H1 (cell line): ENCODE measurements at regions not wholly inside any gene's neighbourhood (a gene's known extent, or its start where the extent isn't known, plus 50 kb on each side); places are given as distances from the start of the nearest gene placed in this dataset.

Experiments used
- CTCF ChIA-PET: fragments of 300-600 bp; sonication (Branson Sonifier 250); formaldehyde crosslinking; loops from one replicate; lab custom pipeline; 2021; ENCODE audit not compliant: partially characterized antibody; lab: Charles Lee
- POLR2A ChIA-PET: fragments of 300-600 bp; sonication (Branson Sonifier 250); formaldehyde crosslinking; loops from one replicate; lab custom pipeline; 2021; ENCODE audit warnings: inconsistent platforms; ENCODE audit not compliant: partially characterized antibody; lab: Charles Lee
- DNase-seq, 2 experiments: peaks; one replicate each; pipeline versions ENCODE4 v3.0.0 to v3.0.0-alpha.2; 2010 to 2022; ENCODE audit warnings: low spot score in 2 of 2, low read depth in 1 of 2, mixed read lengths in 1 of 2
- FAIRE-seq: peaks from 2 replicates; lab custom pipeline; 2011; peaks lifted over from hg19 to GRCh38; lab: Jason Lieb, UNC
- H2AFZ ChIP-seq: 2 replicates; pipeline ENCODE4 v1.8.1; 2012; ENCODE audit warnings: low read length, inconsistent platforms
- H2AK5ac ChIP-seq: 2 replicates; pipeline ENCODE4 v1.6.1; 2013; ENCODE audit warnings: low read depth, low read length
- H2BK120ac ChIP-seq: replicated peaks from 2 replicates; pipeline ENCODE3; 2013; ENCODE audit warnings: low read depth, low read length, inconsistent platforms
- H2BK12ac ChIP-seq: 2 replicates; pipeline ENCODE4 v1.6.1; 2013; ENCODE audit warnings: low read depth, low read length
- H2BK15ac ChIP-seq: 2 replicates; pipeline ENCODE4 v1.6.1; 2013; ENCODE audit warnings: low read length
- H2BK20ac ChIP-seq: 2 replicates; pipeline ENCODE4 v1.6.1; 2013; ENCODE audit warnings: low read length
- H2BK5ac ChIP-seq: 2 replicates; pipeline ENCODE4 v1.6.1; 2013; ENCODE audit warnings: low read depth, low read length
- H3K14ac ChIP-seq: 2 replicates; pipeline ENCODE4 v1.6.1; 2013; ENCODE audit warnings: inconsistent platforms; ENCODE audit not compliant: insufficient read length
- H3K18ac ChIP-seq: 2 replicates; pipeline ENCODE4 v1.6.1; 2013; ENCODE audit warnings: low read length; ENCODE audit errors: extremely low read depth
- H3K23ac ChIP-seq: 2 replicates; pipeline ENCODE4 v1.6.1; 2013; ENCODE audit warnings: inconsistent platforms; ENCODE audit not compliant: insufficient read length
- H3K23me2 ChIP-seq: 2 replicates; pipeline ENCODE4 v1.6.1; 2013; ENCODE audit warnings: low read depth, low read length
- H3K27ac ChIP-seq: 2 replicates; pipeline ENCODE4 v1.6.1; 2011; ENCODE audit warnings: low read depth, low read length, inconsistent platforms
- H3K27me3 ChIP-seq, 4 experiments: replicated peaks in 1 of 4; 1 replicate in 1 of 4; 2 replicates in 3 of 4; pipeline versions ENCODE4 v1.6.1 to v1.8.1; 2011 to 2013; ENCODE audit warnings: low read length in 3 of 4, mild to moderate bottlenecking in 3 of 4, inconsistent platforms in 2 of 4, mixed read lengths in 2 of 4, moderate library complexity in 1 of 4; ENCODE audit not compliant: control insufficient read depth in 3 of 4, insufficient read depth in 3 of 4; ENCODE audit errors: extremely low read depth in 1 of 4
- H3K36me3 ChIP-seq, 4 experiments: 2 replicates each; pipeline versions ENCODE4 v1.6.1 to v1.8.1; 2011 to 2013; ENCODE audit warnings: mild to moderate bottlenecking in 4 of 4, low read length in 3 of 4, moderate library complexity in 2 of 4, control low read depth in 1 of 4, inconsistent platforms in 1 of 4; ENCODE audit not compliant: insufficient read depth in 4 of 4, control insufficient read depth in 2 of 4
- H3K4ac ChIP-seq: replicated peaks from 2 replicates; pipeline ENCODE3; 2013; ENCODE audit warnings: low read length, low read depth, mixed read lengths, inconsistent platforms; ENCODE audit not compliant: insufficient read length
- H3K4me1 ChIP-seq, 4 experiments: replicated peaks in 1 of 4; 1 replicate in 1 of 4; 2 replicates in 3 of 4; pipeline versions ENCODE4 v1.6.1 to v1.8.1; 2011 to 2013; ENCODE audit warnings: low read length in 3 of 4, inconsistent platforms in 2 of 4, mixed read lengths in 1 of 4; ENCODE audit not compliant: insufficient read depth in 4 of 4, control insufficient read depth in 3 of 4
- H3K4me2 ChIP-seq, 2 experiments: 2 replicates each; pipeline versions ENCODE4 v1.6.1 to v1.8.1; 2011 to 2013; ENCODE audit warnings: low read depth in 2 of 2, low read length in 2 of 2, control low read depth in 1 of 2, inconsistent platforms in 1 of 2, mild to moderate bottlenecking in 1 of 2; ENCODE audit not compliant: insufficient read depth in 1 of 2
- H3K4me3 ChIP-seq, 4 experiments: fragments of 200-600, 300-600 bp in 1 of 4; sonication (generic), shearing (Covaris generic), sonication (Bioruptor Twin) in 1 of 4; 2 replicates each; pipeline versions ENCODE4 v1.5.1 to v1.8.1; 2011 to 2016; ENCODE audit warnings: low read length in 4 of 4, low read depth in 3 of 4, control low read depth in 2 of 4, inconsistent platforms in 2 of 4, mild to moderate bottlenecking in 2 of 4, mixed read lengths in 1 of 4, moderate library complexity in 1 of 4; ENCODE audit not compliant: insufficient read depth in 2 of 4; ENCODE audit errors: extremely low read depth in 1 of 4
- H3K56ac ChIP-seq: replicated peaks from 2 replicates; pipeline ENCODE3; 2013; ENCODE audit warnings: low read depth, mild to moderate bottlenecking, mixed read lengths, low read length, inconsistent platforms; ENCODE audit not compliant: insufficient read length
- H3K79me1 ChIP-seq: 2 replicates; pipeline ENCODE4 v1.6.1; 2013; ENCODE audit warnings: low read depth, low read length, control low read depth
- H3K79me2 ChIP-seq, 2 experiments: 2 replicates each; pipeline versions ENCODE4 v1.6.1 to v1.8.1; 2012 to 2013; ENCODE audit warnings: low read length in 2 of 2, mild to moderate bottlenecking in 2 of 2, inconsistent platforms in 1 of 2; ENCODE audit not compliant: insufficient read depth in 2 of 2, control insufficient read depth in 1 of 2
- H3K9ac ChIP-seq, 4 experiments: replicated peaks in 1 of 4; 1 replicate in 1 of 4; 2 replicates in 3 of 4; pipeline versions ENCODE4 v1.6.1 to v1.8.1; 2011 to 2013; ENCODE audit warnings: low read depth in 3 of 4, low read length in 3 of 4, control low read depth in 2 of 4, mild to moderate bottlenecking in 2 of 4, moderate library complexity in 2 of 4, inconsistent platforms in 1 of 4; ENCODE audit errors: extremely low read depth in 1 of 4
- H3K9me3 ChIP-seq, 2 experiments: 2 replicates each; pipeline versions ENCODE4 v1.6.1 to v1.8.1; 2012 to 2013; ENCODE audit warnings: mild to moderate bottlenecking in 2 of 2, moderate library complexity in 2 of 2, control low read depth in 1 of 2, inconsistent platforms in 1 of 2, low read depth in 1 of 2, low read length in 1 of 2, mixed read lengths in 1 of 2; ENCODE audit not compliant: insufficient read depth in 2 of 2
- H4K20me1 ChIP-seq, 2 experiments: replicated peaks in 1 of 2; 2 replicates each; pipeline versions ENCODE3 to v1.8.1; 2011 to 2013; ENCODE audit warnings: inconsistent platforms in 2 of 2, low read length in 2 of 2, mild to moderate bottlenecking in 1 of 2; ENCODE audit not compliant: insufficient read depth in 2 of 2, control insufficient read depth in 1 of 2
- H4K5ac ChIP-seq: 2 replicates; pipeline ENCODE4 v1.6.1; 2013; ENCODE audit warnings: low read length, low read depth, mixed read lengths, inconsistent platforms; ENCODE audit not compliant: insufficient read length
- H4K8ac ChIP-seq: 2 replicates; pipeline ENCODE4 v1.8.0; 2013; ENCODE audit warnings: mild to moderate bottlenecking, moderate library complexity, low read length, inconsistent platforms; ENCODE audit not compliant: insufficient read depth; ENCODE audit errors: extremely low read depth
- H4K91ac ChIP-seq: replicated peaks from 2 replicates; pipeline ENCODE3; 2013; ENCODE audit warnings: low read length, mixed read lengths, inconsistent platforms; ENCODE audit not compliant: insufficient read length
- CEBPB ChIP-seq: IDR thresholded peaks from 2 replicates; pipeline ENCODE4 v1.6.1; 2012; ENCODE audit warnings: low read depth, low read length
- CHD1 ChIP-seq: IDR thresholded peaks from 2 replicates; pipeline ENCODE4 v1.6.1; 2012; ENCODE audit warnings: low read depth, low read length, improper control_type of control experiment
- GTF2F1 ChIP-seq: IDR thresholded peaks from 2 replicates; pipeline ENCODE4 v1.6.1; 2012; ENCODE audit warnings: low read depth, low read length, improper control_type of control experiment, borderline replicate concordance
- KDM4A ChIP-seq: IDR thresholded peaks from one replicate; pipeline ENCODE4 v1.7.1; 2012; ENCODE audit warnings: low read depth, mild to moderate bottlenecking, moderate library complexity, low read length, inconsistent platforms; ENCODE audit not compliant: severe bottlenecking
- MAFK ChIP-seq: IDR thresholded peaks from 2 replicates; pipeline ENCODE4 v1.6.1; 2012; ENCODE audit warnings: low read depth, mild to moderate bottlenecking, improper control_type of control experiment, low read length
- PHF8 ChIP-seq: fragments of 200-600 bp; sonication (generic); conservative IDR thresholded peaks from 2 replicates; pipeline ENCODE4 v1.7.1; 2012; ENCODE audit warnings: low read depth, mild to moderate bottlenecking, inconsistent platforms, low read length, moderate library complexity
- RNF2 ChIP-seq: fragments of 200-900, 300-1000 bp; sonication (generic); IDR thresholded peaks from 2 replicates; pipeline ENCODE4 v1.7.1; 2016; ENCODE audit warnings: borderline replicate concordance, low read depth, mild to moderate bottlenecking, antibody characterized with exemption, low read length; ENCODE audit not compliant: poor library complexity, severe bottlenecking; ENCODE audit errors: missing control alignments
- RXRA ChIP-seq: IDR thresholded peaks from 2 replicates; pipeline ENCODE4 v1.6.1; 2011; ENCODE audit warnings: low read depth, mild to moderate bottlenecking, low read length, moderate library complexity; ENCODE audit not compliant: insufficient read depth
- SAP30 ChIP-seq: fragments of 300-600 bp; sonication (generic); IDR thresholded peaks from 2 replicates; pipeline ENCODE4 v1.7.1; 2012; ENCODE audit warnings: low read length, moderate library complexity, mild to moderate bottlenecking, inconsistent platforms; ENCODE audit not compliant: insufficient read depth, insufficient replicate concordance
- SIRT6 ChIP-seq: IDR thresholded peaks from one replicate; pipeline ENCODE4 v1.7.1; 2012; ENCODE audit warnings: low read length, inconsistent platforms
- SP1 ChIP-seq: IDR thresholded peaks from 2 replicates; pipeline ENCODE4 v1.6.1; 2011; ENCODE audit warnings: low read depth, low read length
- SP2 ChIP-seq: IDR thresholded peaks from 2 replicates; pipeline ENCODE4 v1.6.1; 2012; ENCODE audit warnings: mild to moderate bottlenecking, low read length, inconsistent platforms
- SUZ12 ChIP-seq: fragments of 200-600 bp; sonication (generic); IDR thresholded peaks from 2 replicates; pipeline ENCODE4 v1.6.1; 2012; ENCODE audit warnings: mild to moderate bottlenecking, inconsistent platforms, low read length, moderate library complexity, mixed read lengths
- TCF12 ChIP-seq: IDR thresholded peaks from 2 replicates; pipeline ENCODE4 v1.6.1; 2011; ENCODE audit warnings: low read depth, mild to moderate bottlenecking, low read length
- WGBS, 2 experiments: shearing (Covaris generic) in 1 of 2; methylation state at CpG; one replicate each; pipeline versions ENCODE4 v1.1.6 to v1.1.7; 2013 to 2015; ENCODE audit warnings: low lambda C conversion rate in 2 of 2, mixed read lengths in 2 of 2, inconsistent platforms in 1 of 2, low coverage in 1 of 2, missing lambda C conversion rate in 1 of 2; ENCODE audit not compliant: insufficient replicate concordance in 2 of 2, insufficient coverage in 1 of 2, insufficient read length in 1 of 2; ENCODE audit errors: extremely low coverage in 1 of 2, missing lambda C conversion rate in 1 of 2; 5-methylcytosine and 5-hydroxymethylcytosine counted together

DNA sequence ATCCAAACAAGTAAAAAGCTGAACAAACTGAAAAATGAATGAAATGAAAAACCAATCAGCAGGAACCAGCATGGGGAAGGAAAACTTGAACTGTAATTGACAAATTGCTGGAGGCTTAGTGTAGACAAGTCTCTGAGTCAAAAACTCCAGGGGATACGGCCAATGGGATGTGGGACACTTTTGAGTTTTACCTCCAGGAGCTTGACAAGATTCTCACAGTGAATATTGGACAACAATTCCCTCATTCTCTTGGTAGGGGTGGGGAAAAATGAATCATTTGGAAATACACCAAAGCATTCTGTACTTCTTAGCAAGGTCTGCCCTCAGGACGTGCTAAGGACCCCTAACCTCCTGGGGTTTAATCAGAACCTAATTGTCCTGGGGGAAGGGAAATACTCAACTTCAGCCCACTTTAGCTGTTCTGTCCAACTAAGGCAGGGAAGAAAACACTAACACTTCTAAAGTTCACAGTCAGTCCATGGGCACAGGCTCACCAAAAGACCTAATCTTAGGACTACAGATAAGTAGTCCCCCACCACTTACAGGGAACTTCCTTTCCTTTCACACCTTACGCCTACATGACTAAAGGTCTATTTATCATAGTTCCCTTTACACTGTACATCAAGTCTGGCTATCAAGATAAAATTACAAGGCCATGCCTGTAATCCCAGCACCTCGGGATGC lies 60.7 kb upstream of the CDC42BPA start:
- no peak overlapping the region for H2BK12ac ChIP-seq
- H3K4me2 ChIP-seq = no peak overlapping the region
- no peak overlapping the region for H3K9ac ChIP-seq
- no peak overlapping the region for H3K4ac ChIP-seq
- H2BK20ac ChIP-seq = no peak overlapping the region
- no peak overlapping the region for H4K5ac ChIP-seq
- H3K27me3 ChIP-seq = no peaks in the 10 kb centered on the region
- no peaks in the 10 kb centered on the region for H3K79me1 ChIP-seq
- H3K4me3 ChIP-seq = no peak overlapping the region
- 92% methylated on average over 4 of the region's 4 CpGs; no CpG with 5 or more reads in 1 of the 2 experiments for WGBS, 2 experiments
- CTCF ChIA-PET = interaction anchor here (2.2 kb wide), 1 partner anchor 10 kb away, joined by 5 read pairs; no protein-coding TSS in a partner anchor
- H3K23me2 ChIP-seq = no peaks in the 10 kb centered on the region
- H3K27ac ChIP-seq = no peak overlapping the region
- FAIRE-seq = no peak
- DNase-seq = no peak
- H2AFZ ChIP-seq = no peak overlapping the region
- peaks cover 0 to 5% (median 2%) of the 10 kb centered on the region in 4 experiments; a peak in 3 of 7 replicates for H3K4me1 ChIP-seq
- H3K14ac ChIP-seq = no peak overlapping the region
- H3K56ac ChIP-seq = no peak overlapping the region
- H3K9me3 ChIP-seq = peaks cover 0 to 4% of the 10 kb centered on the region in 2 experiments; a peak in 1 of 4 replicates
- no peaks in the 10 kb centered on the region for H3K36me3 ChIP-seq
- no peak overlapping the region for H4K91ac ChIP-seq
- H3K23ac ChIP-seq = no peak overlapping the region
- H3K79me2 ChIP-seq = no peaks in the 10 kb centered on the region
- no peak overlapping the region for H2AK5ac ChIP-seq
- no peak overlapping the region for H2BK5ac ChIP-seq
- H2BK15ac ChIP-seq = no peak overlapping the region
- H3K18ac ChIP-seq = no peak overlapping the region
- POLR2A ChIA-PET = no interaction called here
- H4K8ac ChIP-seq = no peak overlapping the region
- no peaks in the 10 kb centered on the region for H4K20me1 ChIP-seq
- no peak overlapping the region for H2BK120ac ChIP-seq
- TF ChIP-seq CEBPB (no peak), SP2 (no peak), SIRT6 (no peak), MAFK (no peak), SUZ12 (no peak), CHD1 (no peak), RXRA (no peak), SAP30 (no peak), SP1 (no peak), TCF12 (no peak), RNF2 (no peak), PHF8 (no peak), GTF2F1 (no peak), KDM4A (no peak)
